Suprapubic skin (tissue), 4 donors: ENCODE measurements at regions not wholly inside any gene's neighbourhood (a gene's known extent, or its start where the extent isn't known, plus 50 kb on each side); places are given as distances from the start of the nearest gene placed in this dataset.

Experiments used
- DNase-seq, 2 donors: peaks; one replicate each; pipeline ENCODE4 v3.0.0-alpha.2; 2019; ENCODE audit warnings: low spot score in 2 of 2
- H3K27ac ChIP-seq: fragments of 200-600 bp; sonication (generic); one replicate; pipeline ENCODE4 v1.5.1; 2019
- H3K27me3 ChIP-seq: fragments of 200-600 bp; sonication (generic); one replicate; pipeline ENCODE4 v1.5.1; 2019
- H3K36me3 ChIP-seq: fragments of 200-600 bp; sonication (generic); one replicate; pipeline ENCODE4 v1.5.1; 2019
- H3K4me1 ChIP-seq: fragments of 200-600 bp; sonication (generic); one replicate; pipeline ENCODE4 v1.5.1; 2019
- H3K4me3 ChIP-seq: fragments of 200-600 bp; sonication (generic); one replicate; pipeline ENCODE4 v1.5.1; 2019; ENCODE audit warnings: mild to moderate bottlenecking
- H3K9me3 ChIP-seq: fragments of 200-600 bp; sonication (generic); one replicate; pipeline ENCODE4 v1.5.1; 2019
- CTCF ChIP-seq, 2 donors: fragments of 200-600 bp in 1 of 2; fragments of 450-650 bp in 1 of 2; sonication (generic) in 1 of 2; IDR thresholded peaks; one replicate each; pipeline ENCODE4 v1.5.1; 2016 to 2019; ENCODE audit warnings: antibody characterized with exemption in 2 of 2, mild to moderate bottlenecking in 1 of 2, moderate library complexity in 1 of 2
- EP300 ChIP-seq: sonication (generic); formaldehyde crosslinking; IDR thresholded peaks from one replicate; pipeline ENCODE4 v1.6.1; 2017; ENCODE audit warnings: antibody characterized with exemption
- POLR2A ChIP-seq, 2 donors: fragments of 450-650 bp; IDR thresholded peaks; one replicate each; pipeline ENCODE4 v1.6.1; 2017; ENCODE audit warnings: antibody characterized with exemption in 2 of 2, mild to moderate bottlenecking in 2 of 2, moderate library complexity in 2 of 2
- POLR2AphosphoS5 ChIP-seq, 3 donors: sonication (generic); formaldehyde crosslinking; IDR thresholded peaks; one replicate each; pipeline ENCODE4 v1.6.1; 2017; ENCODE audit warnings: antibody characterized with exemption in 3 of 3
- WGBS: methylation state at CpG from one replicate; pipeline ENCODE4 v1.1.5; 2018; 5-methylcytosine and 5-hydroxymethylcytosine counted together

- no peaks in the 10 kb centered on the region for H3K4me1 ChIP-seq
- no peaks in the 10 kb centered on the region for H3K27me3 ChIP-seq
- peaks cover 3% of the 10 kb centered on the region for H3K9me3 ChIP-seq
- TF ChIP-seq POLR2A (IDR thresholded peaks at IDR 0.05): no peak
- no peak for TF ChIP-seq POLR2AphosphoS5 (IDR thresholded peaks at IDR 0.05)
- TF ChIP-seq CTCF (IDR thresholded peaks at IDR 0.05): no peak
- TF ChIP-seq EP300: no peak
- WGBS: 88% methylated on average over 2 of the region's 2 CpGs
- no peak overlapping the region for H3K4me3 ChIP-seq
- no peak overlapping the region for H3K27ac ChIP-seq
- no peak for DNase-seq
- H3K36me3 ChIP-seq: no peaks in the 10 kb centered on the region
Measured at GRCh38 chr15:91383532-91383931, 283.5 kb downstream of the SV2B start.

GRCh38 chr15:91384189-91384730 is 284.2 kb downstream of the SV2B start:
- no peaks in the 10 kb centered on the region for H3K27me3 ChIP-seq
- WGBS: 86% methylated on average over 6 of the region's 6 CpGs
- H3K9me3 ChIP-seq: peaks cover 3% of the 10 kb centered on the region
- TF ChIP-seq POLR2AphosphoS5 (IDR thresholded peaks at IDR 0.05): no peak
- TF ChIP-seq CTCF (IDR thresholded peaks at IDR 0.05): no peak
- TF ChIP-seq POLR2A (IDR thresholded peaks at IDR 0.05): no peak
- no peak for TF ChIP-seq EP300
- no peak for DNase-seq
- no peaks in the 10 kb centered on the region for H3K36me3 ChIP-seq
- H3K4me1 ChIP-seq: no peaks in the 10 kb centered on the region
- no peak overlapping the region for H3K4me3 ChIP-seq
- no peak overlapping the region for H3K27ac ChIP-seq

- H3K4me3 ChIP-seq: no peak overlapping the region
- no peaks in the 10 kb centered on the region for H3K27me3 ChIP-seq
- no peak for TF ChIP-seq CTCF (IDR thresholded peaks at IDR 0.05)
- no peak for TF ChIP-seq POLR2A (IDR thresholded peaks at IDR 0.05)
- TF ChIP-seq EP300: no peak
- TF ChIP-seq POLR2AphosphoS5 (IDR thresholded peaks at IDR 0.05): no peak
- no peak for DNase-seq
- H3K36me3 ChIP-seq: no peaks in the 10 kb centered on the region
- H3K9me3 ChIP-seq: peaks cover 3% of the 10 kb centered on the region
- H3K4me1 ChIP-seq: no peaks in the 10 kb centered on the region
- H3K27ac ChIP-seq: no peak overlapping the region
- WGBS: 0% methylated on average over 1 of the region's 1 CpG
Measured at GRCh38 chr15:91385311-91385710, 285.3 kb downstream of the SV2B start.

GRCh38 chr15:91393186-91393585 is 293.1 kb downstream of the SV2B start:
- H3K9me3 ChIP-seq: no peaks in the 10 kb centered on the region
- DNase-seq: no peak
- WGBS: 77% methylated on average over 6 of the region's 6 CpGs
- no peaks in the 10 kb centered on the region for H3K36me3 ChIP-seq
- TF ChIP-seq POLR2A (IDR thresholded peaks at IDR 0.05) (no peak), EP300 (no peak), POLR2AphosphoS5 (IDR thresholded peaks at IDR 0.05) (no peak), CTCF (IDR thresholded peaks at IDR 0.05) (no peak)
- no peaks in the 10 kb centered on the region for H3K4me1 ChIP-seq
- H3K27me3 ChIP-seq: peaks cover 6% of the 10 kb centered on the region
- no peak overlapping the region for H3K4me3 ChIP-seq
- no peak overlapping the region for H3K27ac ChIP-seq

GRCh38 chr15:91400481-91400880 is 300.4 kb downstream of the SV2B start:
- H3K36me3 ChIP-seq: no peaks in the 10 kb centered on the region
- WGBS: 93% methylated on average over 1 of the region's 1 CpG
- H3K9me3 ChIP-seq: no peaks in the 10 kb centered on the region
- no peak for DNase-seq
- no peak overlapping the region for H3K27ac ChIP-seq
- no peak for TF ChIP-seq POLR2AphosphoS5 (IDR thresholded peaks at IDR 0.05)
- no peaks in the 10 kb centered on the region for H3K27me3 ChIP-seq
- H3K4me1 ChIP-seq: no peaks in the 10 kb centered on the region
- no peak overlapping the region for H3K4me3 ChIP-seq

GRCh38 chr15:91407269-91407889 is 307.3 kb downstream of the SV2B start:
- H3K36me3 ChIP-seq: no peaks in the 10 kb centered on the region
- no peaks in the 10 kb centered on the region for H3K27me3 ChIP-seq
- no peak overlapping the region for H3K4me3 ChIP-seq
- TF ChIP-seq EP300: no peak
- TF ChIP-seq CTCF (IDR thresholded peaks at IDR 0.05): no peak
- TF ChIP-seq POLR2AphosphoS5 (IDR thresholded peaks at IDR 0.05): no peak
- no peak for TF ChIP-seq POLR2A (IDR thresholded peaks at IDR 0.05)
- H3K9me3 ChIP-seq: no peaks in the 10 kb centered on the region
- peaks cover 16% of the 10 kb centered on the region for H3K4me1 ChIP-seq
- 34% methylated on average over 3 of the region's 4 CpGs for WGBS
- no peak for DNase-seq
- no peak overlapping the region for H3K27ac ChIP-seq
